ENCODE measurements at regions not wholly inside any gene's neighbourhood (a gene's known extent, or its start where the extent isn't known, plus 50 kb on each side); places are given as distances from the start of the nearest gene placed in this dataset.

DNA sequence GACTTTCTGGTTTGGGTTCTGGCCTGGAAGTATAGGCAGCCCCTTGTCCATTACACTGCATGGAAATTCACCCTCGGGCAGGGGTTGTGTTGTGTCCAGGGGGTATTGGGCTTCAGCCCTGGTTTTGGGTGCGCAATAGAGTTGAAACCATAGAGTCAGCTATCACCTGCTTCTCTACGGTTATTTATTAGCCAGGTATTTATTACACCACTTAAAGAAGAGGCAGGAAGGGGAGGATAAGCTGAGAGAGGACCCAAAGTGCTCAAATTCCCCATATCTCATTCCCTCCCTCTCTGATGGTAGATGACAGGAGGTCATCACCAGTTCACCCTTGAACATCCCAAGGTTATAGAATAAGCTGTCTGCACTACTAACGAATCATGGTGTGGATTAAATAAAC is 133.4 kb downstream of the HRH4 start:
- Histone ChIP-seq H3K27ac (no peak overlapping the region), H3K4me1 (no peaks in the 10 kb centered on the region), H3K9me3 (no peaks in the 10 kb centered on the region), H3K4me2 (no peak overlapping the region), H3K4me3 (no peak overlapping the region)
- TF ChIP-seq SREBF2 (IDR thresholded peaks at IDR 0.05): no peak
- no peak for TF ChIP-seq GATA3 (IDR thresholded peaks at IDR 0.05; ENCODE audit: borderline replicate concordance)
- TF ChIP-seq, protein P1, sequence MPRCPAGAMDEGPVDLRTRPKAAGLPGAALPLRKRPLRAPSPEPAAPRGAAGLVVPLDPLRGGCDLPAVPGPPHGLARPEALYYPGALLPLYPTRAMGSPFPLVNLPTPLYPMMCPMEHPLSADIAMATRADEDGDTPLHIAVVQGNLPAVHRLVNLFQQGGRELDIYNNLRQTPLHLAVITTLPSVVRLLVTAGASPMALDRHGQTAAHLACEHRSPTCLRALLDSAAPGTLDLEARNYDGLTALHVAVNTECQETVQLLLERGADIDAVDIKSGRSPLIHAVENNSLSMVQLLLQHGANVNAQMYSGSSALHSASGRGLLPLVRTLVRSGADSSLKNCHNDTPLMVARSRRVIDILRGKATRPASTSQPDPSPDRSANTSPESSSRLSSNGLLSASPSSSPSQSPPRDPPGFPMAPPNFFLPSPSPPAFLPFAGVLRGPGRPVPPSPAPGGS (IDR thresholded peaks at IDR 0.05): no peak
- no peak for TF ChIP-seq ZFP36 (IDR thresholded peaks at IDR 0.05; ENCODE audit: borderline replicate concordance, partially characterized antibody)
- no peak for TF ChIP-seq TP53 (CRISPR knock-in tag; IDR thresholded peaks at IDR 0.05)
- FAIRE-seq (no peak), DNase-seq (ENCODE audit: low read depth in 1 of 2, low spot score in 1 of 2) (no peak), ATAC-seq (no peak)
- POLR2A ChIA-PET: no interaction called here
- 9% methylated on average over 4 of the region's 4 CpGs for WGBS (ENCODE audit: missing lambda C conversion rate)
- CTCF ChIA-PET: no interaction called here

DNA sequence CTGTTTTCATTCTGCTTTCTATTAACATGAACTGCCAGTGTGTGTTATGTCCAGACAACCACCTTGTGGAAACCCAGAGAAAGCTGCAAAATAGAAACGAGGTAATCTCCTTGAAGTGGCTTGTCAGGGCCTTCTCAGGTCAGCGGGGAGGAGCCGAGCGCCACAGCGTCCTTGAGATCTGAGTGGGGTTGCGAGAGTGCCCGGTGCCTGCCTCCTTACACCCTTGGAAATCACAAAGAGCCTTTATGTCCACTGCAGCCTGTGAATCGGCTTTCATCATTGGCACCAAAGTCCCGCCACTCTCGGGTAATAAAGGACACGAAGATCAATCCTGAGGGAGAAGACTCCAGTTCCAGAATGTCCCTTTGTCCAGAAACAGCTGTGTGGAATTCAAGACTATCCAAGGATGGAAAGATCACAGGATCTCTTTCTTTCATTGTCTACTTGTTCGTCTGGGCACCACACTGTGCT is 135.2 kb downstream of the HRH4 start:
- DNase-seq (ENCODE audit: low read depth in 1 of 2, low spot score in 1 of 2) (no peak), FAIRE-seq (no peak), ATAC-seq (no peak)
- no peak overlapping the region for H3K27ac ChIP-seq
- TF ChIP-seq EHMT2 (IDR thresholded peaks at IDR 0.05; ENCODE audit: low read depth) (no peak), RNF2 (IDR thresholded peaks at IDR 0.05; ENCODE audit: borderline replicate concordance, low read depth) (no peak), TFCP2L1 (CRISPR knock-in tag; IDR thresholded peaks at IDR 0.05) (no peak), ESRRA (IDR thresholded peaks at IDR 0.05; ENCODE audit: borderline replicate concordance, low read length) (no peak), KDM5A (IDR thresholded peaks at IDR 0.05) (no peak), FOXS1 (CRISPR knock-in tag; IDR thresholded peaks at IDR 0.05) (no peak), MAFK (IDR thresholded peaks at IDR 0.05; ENCODE audit: partially characterized antibody) (no peak), JUNB (IDR thresholded peaks at IDR 0.05) (no peak), HOXB5 (CRISPR knock-in tag; IDR thresholded peaks at IDR 0.05) (no peak), NR3C1 (IDR thresholded peaks at IDR 0.05) (no peak), CBX2 (IDR thresholded peaks at IDR 0.05; ENCODE audit: borderline replicate concordance, low read depth) (no peak)
- POLR2A ChIA-PET: no interaction called here
- CTCF ChIA-PET: no interaction called here
- WGBS (ENCODE audit: missing lambda C conversion rate): 28% methylated on average over 11 of the region's 12 CpGs
- H3K9me3 ChIP-seq: no peaks in the 10 kb centered on the region
- H3K4me2 ChIP-seq: no peak overlapping the region
- no peaks in the 10 kb centered on the region for H3K4me1 ChIP-seq
- no peak overlapping the region for H3K4me3 ChIP-seq

DNA sequence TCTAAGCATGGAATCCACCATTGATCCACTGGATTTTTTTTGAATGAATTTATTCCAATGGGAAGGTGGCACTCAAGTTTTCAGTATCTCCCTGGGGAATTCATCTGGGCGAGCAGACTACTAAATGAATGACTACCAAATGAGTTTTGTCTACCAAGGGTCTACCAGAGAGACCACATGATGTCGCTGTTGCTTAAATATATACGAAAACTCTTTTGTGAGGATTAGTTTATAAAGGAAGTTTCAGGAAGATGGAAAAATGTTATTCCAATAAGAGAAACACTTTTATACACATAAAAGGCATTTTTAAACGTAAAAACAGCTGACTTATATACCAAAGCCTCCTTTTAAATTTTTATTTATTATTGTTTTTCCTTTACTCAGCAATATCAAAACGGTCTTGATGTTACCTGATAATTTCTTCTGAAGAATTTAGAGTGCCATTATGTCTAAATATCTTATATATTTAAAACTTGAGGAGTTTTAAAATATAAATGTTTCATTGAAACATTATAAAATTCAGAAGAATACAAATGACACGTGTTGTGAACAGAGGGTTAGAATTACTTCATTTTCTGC is 139.7 kb downstream of the HRH4 start:
- WGBS (ENCODE audit: missing lambda C conversion rate): under 1% methylated on average over 6 of the region's 6 CpGs
- H3K4me2 ChIP-seq: no peak overlapping the region
- no peaks in the 10 kb centered on the region for H3K9me3 ChIP-seq
- POLR2A ChIA-PET: no interaction called here
- DNase-seq (ENCODE audit: low read depth in 1 of 2, low spot score in 1 of 2) (peak; percentile 3 to 41), FAIRE-seq (no peak), ATAC-seq (peak in 1 of 2 experiments; percentile 48; a peak in 2 of 6 replicates)
- no peaks in the 10 kb centered on the region for H3K4me1 ChIP-seq
- CTCF ChIA-PET: interaction anchor here (3.6 kb wide), 1 partner anchor 126 kb away, joined by 15 read pairs; no protein-coding TSS in a partner anchor
- H3K4me3 ChIP-seq: no peak overlapping the region
- TF ChIP-seq MAZ (IDR thresholded peaks at IDR 0.05; ENCODE audit: borderline replicate concordance, low read depth, low read length) (no peak), CHD2 (IDR thresholded peaks at IDR 0.05; ENCODE audit: low read length, partially characterized antibody) (no peak), HDAC2 (IDR thresholded peaks at IDR 0.05) (no peak), SMC3 (IDR thresholded peaks at IDR 0.05) (peak; percentile 32; the same call in 1 of the 3 replicates), HOXB13 (CRISPR knock-in tag; IDR thresholded peaks at IDR 0.05; ENCODE audit: low read depth) (no peak), RAD21 (conservative IDR thresholded peaks at IDR 0.05 in 1 of 2, IDR thresholded peaks at IDR 0.05 in 1 of 2) (peak; percentile 47 to 50; a peak in 4 of 5 replicates), ZC3H11A (IDR thresholded peaks at IDR 0.05) (no peak), BHLHE40 (IDR thresholded peaks at IDR 0.05; ENCODE audit: low read depth, low read length) (no peak), CEBPB (IDR thresholded peaks at IDR 0.05) (no peak), KDM1A (IDR thresholded peaks at IDR 0.05; ENCODE audit: low read depth) (no peak), NFE2L2 (conservative IDR thresholded peaks at IDR 0.05; ENCODE audit: low read length) (no peak), RNF2 (IDR thresholded peaks at IDR 0.05; ENCODE audit: borderline replicate concordance, low read depth) (no peak)
- TF ChIP-seq, protein P2, sequence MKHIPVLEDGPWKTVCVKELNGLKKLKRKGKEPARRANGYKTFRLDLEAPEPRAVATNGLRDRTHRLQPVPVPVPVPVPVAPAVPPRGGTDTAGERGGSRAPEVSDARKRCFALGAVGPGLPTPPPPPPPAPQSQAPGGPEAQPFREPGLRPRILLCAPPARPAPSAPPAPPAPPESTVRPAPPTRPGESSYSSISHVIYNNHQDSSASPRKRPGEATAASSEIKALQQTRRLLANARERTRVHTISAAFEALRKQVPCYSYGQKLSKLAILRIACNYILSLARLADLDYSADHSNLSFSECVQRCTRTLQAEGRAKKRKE (CRISPR knock-in tag; IDR thresholded peaks at IDR 0.05; ENCODE audit: low read depth): no peak
- TF ChIP-seq, protein P3, sequence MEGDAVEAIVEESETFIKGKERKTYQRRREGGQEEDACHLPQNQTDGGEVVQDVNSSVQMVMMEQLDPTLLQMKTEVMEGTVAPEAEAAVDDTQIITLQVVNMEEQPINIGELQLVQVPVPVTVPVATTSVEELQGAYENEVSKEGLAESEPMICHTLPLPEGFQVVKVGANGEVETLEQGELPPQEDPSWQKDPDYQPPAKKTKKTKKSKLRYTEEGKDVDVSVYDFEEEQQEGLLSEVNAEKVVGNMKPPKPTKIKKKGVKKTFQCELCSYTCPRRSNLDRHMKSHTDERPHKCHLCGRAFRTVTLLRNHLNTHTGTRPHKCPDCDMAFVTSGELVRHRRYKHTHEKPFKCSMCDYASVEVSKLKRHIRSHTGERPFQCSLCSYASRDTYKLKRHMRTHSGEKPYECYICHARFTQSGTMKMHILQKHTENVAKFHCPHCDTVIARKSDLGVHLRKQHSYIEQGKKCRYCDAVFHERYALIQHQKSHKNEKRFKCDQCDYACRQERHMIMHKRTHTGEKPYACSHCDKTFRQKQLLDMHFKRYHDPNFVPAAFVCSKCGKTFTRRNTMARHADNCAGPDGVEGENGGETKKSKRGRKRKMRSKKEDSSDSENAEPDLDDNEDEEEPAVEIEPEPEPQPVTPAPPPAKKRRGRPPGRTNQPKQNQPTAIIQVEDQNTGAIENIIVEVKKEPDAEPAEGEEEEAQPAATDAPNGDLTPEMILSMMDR (IDR thresholded peaks at IDR 0.05): peak; percentile 51
- H3K27ac ChIP-seq: no peak overlapping the region

Data from A549 (cell line).